ENCODE measurements at regions not wholly inside any gene's neighbourhood (a gene's known extent, or its start where the extent isn't known, plus 50 kb on each side); places are given as distances from the start of the nearest gene placed in this dataset.

DNA sequence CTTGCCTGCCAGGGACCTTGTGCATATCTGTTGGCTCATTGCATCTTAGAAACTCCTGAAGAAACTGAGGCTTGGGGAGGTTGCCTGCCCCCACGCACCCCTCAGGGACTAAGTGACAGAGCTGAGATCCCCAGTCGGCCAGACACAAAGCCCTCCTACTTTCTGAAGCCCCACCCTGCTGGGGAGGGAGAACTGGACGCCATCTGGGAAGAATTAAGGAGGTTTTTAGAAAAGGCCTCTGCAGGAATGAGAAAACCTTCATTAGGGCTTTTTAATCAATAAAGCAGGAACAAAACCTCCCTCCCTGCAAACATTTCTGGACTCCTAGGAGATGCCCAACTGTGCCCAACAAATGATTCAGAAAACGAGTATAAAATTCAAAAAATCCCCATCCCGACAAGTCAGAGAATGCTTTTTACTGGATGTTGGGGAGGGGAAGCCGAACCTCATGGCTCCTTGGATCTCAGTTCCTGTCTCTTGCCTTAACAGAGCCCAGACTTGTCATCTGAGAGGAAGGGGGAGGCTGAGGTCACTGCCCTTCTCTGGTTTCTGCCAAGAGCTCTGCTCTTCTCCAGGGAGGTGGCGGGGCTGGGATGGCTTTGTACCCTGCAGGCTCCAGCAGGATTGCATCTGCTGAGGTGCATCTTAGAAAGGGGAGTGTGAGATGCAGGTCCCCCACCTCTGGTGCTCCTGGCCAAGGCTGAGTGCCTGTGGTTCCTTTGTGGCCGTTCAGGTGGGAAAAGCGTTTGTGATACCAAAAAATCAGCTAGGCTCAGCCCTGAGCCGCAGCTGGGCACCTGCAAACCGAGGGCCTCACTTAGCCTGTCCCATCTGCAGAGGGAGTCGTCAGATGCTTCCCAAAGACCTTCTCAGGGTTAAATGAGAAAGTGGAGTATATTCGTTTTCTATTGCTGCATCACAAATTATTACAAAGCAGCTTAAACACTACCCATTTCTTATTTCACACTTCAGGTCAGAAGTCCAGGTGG, 142.4 kb downstream of the ZFP36L2 start:
- H3K9me3 ChIP-seq, result no peaks in the 10 kb centered on the region
- H3K27ac ChIP-seq, result no peak overlapping the region
- no peaks in the 10 kb centered on the region for H4K20me1 ChIP-seq
- H3K36me3 ChIP-seq, result no peaks in the 10 kb centered on the region; the same call in 1 of the 2 replicates
- H3K4me2 ChIP-seq, result peak overlapping the region; percentile 27
- no peak overlapping the region for H3K9ac ChIP-seq
- peaks cover 42% of the 10 kb centered on the region for H3K4me1 ChIP-seq
- no peaks in the 10 kb centered on the region for H3K27me3 ChIP-seq
- H3K4me3 ChIP-seq, result no peak overlapping the region
- TF ChIP-seq Cebpa-rat (IDR thresholded peaks at IDR 0.05), result no peak

DNA sequence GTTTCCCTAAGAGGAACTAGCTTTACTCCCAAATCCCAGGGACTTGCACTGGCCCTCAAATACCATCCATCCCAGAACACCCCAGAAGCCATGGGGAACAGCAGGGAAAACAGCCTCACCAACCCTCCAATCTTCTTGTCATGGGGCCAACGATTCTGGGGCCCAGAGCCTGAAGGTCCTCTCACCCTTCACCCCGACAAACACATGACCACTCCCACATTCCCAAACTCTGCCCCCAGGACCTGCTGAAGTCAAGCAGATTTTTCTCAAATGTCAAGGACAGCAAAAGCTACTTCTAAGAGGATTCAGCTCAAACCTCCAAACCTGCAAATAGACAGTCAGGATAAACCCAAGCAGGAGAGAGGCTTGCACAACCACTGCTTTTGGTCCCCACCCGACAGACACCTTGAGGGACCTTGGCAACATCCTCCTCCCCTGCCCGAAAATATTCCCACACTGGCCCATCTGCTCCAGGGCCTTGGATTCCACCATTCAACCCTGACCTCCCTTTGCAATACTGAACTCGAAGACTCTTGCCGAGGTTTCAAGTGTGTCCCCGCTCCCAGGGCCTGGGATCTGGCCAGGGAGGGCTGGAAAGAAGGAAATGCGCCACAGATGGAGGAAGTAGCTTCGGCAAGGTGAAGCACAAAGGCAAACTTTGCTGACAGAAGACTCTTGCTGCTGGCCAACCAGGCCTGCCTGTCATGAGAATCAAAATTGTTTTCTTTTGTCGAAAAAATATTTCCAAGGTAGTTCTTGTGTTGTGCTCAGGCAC, 143.3 kb downstream of the ZFP36L2 start:
- H3K27ac ChIP-seq, result no peak overlapping the region
- no peak overlapping the region for H3K4me3 ChIP-seq
- H3K27me3 ChIP-seq, result no peaks in the 10 kb centered on the region
- H4K20me1 ChIP-seq, result no peaks in the 10 kb centered on the region
- no peaks in the 10 kb centered on the region; the same call in 1 of the 2 replicates for H3K36me3 ChIP-seq
- peaks cover 42% of the 10 kb centered on the region for H3K4me1 ChIP-seq
- no peak for TF ChIP-seq Cebpa-rat (IDR thresholded peaks at IDR 0.05)
- H3K9me3 ChIP-seq, result no peaks in the 10 kb centered on the region
- H3K9ac ChIP-seq, result no peak overlapping the region
- H3K4me2 ChIP-seq, result peak overlapping the region; percentile 36; the same call in 1 of the 2 replicates

GRCh38 chr2:43082111-43082894, 144.1 kb downstream of the ZFP36L2 start:
- H3K9ac ChIP-seq, result no peak overlapping the region
- no peaks in the 10 kb centered on the region for H3K36me3 ChIP-seq
- H3K9me3 ChIP-seq, result no peaks in the 10 kb centered on the region
- no peak for TF ChIP-seq Cebpa-rat (IDR thresholded peaks at IDR 0.05)
- no peaks in the 10 kb centered on the region for H4K20me1 ChIP-seq
- H3K27ac ChIP-seq, result peak overlapping the region; percentile 13; the same call in 1 of the 2 replicates
- H3K4me2 ChIP-seq, result peak overlapping the region; percentile 36
- no peak overlapping the region for H3K4me3 ChIP-seq
- peaks cover 42% of the 10 kb centered on the region for H3K4me1 ChIP-seq
- no peaks in the 10 kb centered on the region for H3K27me3 ChIP-seq

DNA sequence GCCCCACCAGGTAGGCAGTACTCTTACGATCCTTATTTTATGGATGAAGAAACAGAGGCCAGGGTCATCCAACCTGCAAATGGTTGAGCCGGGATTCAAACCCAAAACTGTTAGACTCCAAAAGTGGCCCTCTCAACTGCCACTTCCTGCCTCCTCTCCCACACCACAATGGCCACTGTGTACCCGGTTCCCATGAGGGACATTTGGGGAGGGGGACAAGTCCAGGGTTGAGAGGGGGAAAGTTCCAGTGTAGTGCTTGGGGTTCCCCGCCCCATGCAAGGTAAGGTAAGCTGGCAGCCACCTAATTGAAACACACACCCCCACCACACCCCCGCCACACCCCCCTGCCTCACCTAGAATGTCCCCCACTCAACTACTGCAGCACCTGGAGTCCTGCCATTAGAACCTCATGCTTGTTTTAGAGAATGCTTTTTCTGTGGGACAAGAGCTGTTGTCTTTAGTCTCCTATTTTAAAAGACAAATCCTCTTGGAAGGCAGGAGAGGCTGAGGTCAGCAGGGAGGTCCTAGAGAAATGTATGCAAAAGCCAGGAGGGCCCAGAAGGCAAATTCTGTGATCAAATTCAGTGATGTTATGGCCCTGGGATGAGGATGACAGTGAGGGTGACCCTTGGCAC, 145.2 kb downstream of the ZFP36L2 start:
- H3K9ac ChIP-seq, result no peak overlapping the region
- TF ChIP-seq Cebpa-rat (IDR thresholded peaks at IDR 0.05), result no peak
- no peak overlapping the region for H3K4me2 ChIP-seq
- H3K36me3 ChIP-seq, result no peaks in the 10 kb centered on the region
- H3K27ac ChIP-seq, result no peak overlapping the region
- H3K4me1 ChIP-seq, result peaks cover 34% of the 10 kb centered on the region
- no peak overlapping the region for H3K4me3 ChIP-seq
- no peaks in the 10 kb centered on the region for H3K9me3 ChIP-seq
- H4K20me1 ChIP-seq, result no peaks in the 10 kb centered on the region
- H3K27me3 ChIP-seq, result no peaks in the 10 kb centered on the region

- Histone ChIP-seq H3K9me3 (no peaks in the 10 kb centered on the region), H3K27me3 (no peaks in the 10 kb centered on the region), H3K4me1 (peaks cover 29% of the 10 kb centered on the region), H3K4me3 (no peak overlapping the region), H3K4me2 (no peak overlapping the region), H4K20me1 (no peaks in the 10 kb centered on the region), H3K9ac (no peak overlapping the region), H3K36me3 (no peaks in the 10 kb centered on the region; the same call in 1 of the 2 replicates), H3K27ac (no peak overlapping the region)
- no peak for TF ChIP-seq Cebpa-rat (IDR thresholded peaks at IDR 0.05)
Measured at GRCh38 chr2:43080571-43081021, 145.8 kb downstream of the ZFP36L2 start.

GRCh38 chr2:43078781-43079755, 147.3 kb downstream of the ZFP36L2 start:
- Histone ChIP-seq H3K36me3 (no peaks in the 10 kb centered on the region; the same call in 1 of the 2 replicates), H3K4me2 (no peak overlapping the region), H4K20me1 (no peaks in the 10 kb centered on the region), H3K27ac (no peak overlapping the region), H3K4me1 (peaks cover 14% of the 10 kb centered on the region), H3K4me3 (no peak overlapping the region), H3K9ac (no peak overlapping the region), H3K27me3 (no peaks in the 10 kb centered on the region), H3K9me3 (no peaks in the 10 kb centered on the region)
- TF ChIP-seq Cebpa-rat (IDR thresholded peaks at IDR 0.05), result no peak

DNA sequence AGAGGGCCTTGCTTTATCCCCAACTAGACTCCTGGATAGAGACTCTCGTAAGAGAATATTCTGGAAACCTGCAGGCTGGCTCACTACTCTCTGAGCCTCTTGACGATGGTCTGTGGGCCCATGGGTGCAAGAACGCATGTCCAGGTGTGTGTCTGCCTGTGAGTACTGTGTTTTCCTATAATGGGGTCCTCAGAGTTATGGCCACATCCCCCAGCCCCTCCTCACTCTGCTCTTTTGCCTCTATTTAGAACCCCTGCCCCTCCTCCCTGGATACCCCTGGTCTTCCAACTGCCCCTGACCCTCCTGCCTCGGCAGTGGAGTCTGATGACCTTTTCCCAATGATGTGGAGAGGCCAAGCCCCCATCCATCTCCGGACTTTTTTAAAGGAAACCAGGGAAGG, 148.1 kb downstream of the ZFP36L2 start:
- H3K9ac ChIP-seq, result no peak overlapping the region
- no peaks in the 10 kb centered on the region for H3K27me3 ChIP-seq
- no peak for TF ChIP-seq Cebpa-rat (IDR thresholded peaks at IDR 0.05)
- H4K20me1 ChIP-seq, result no peaks in the 10 kb centered on the region
- no peak overlapping the region for H3K4me3 ChIP-seq
- H3K4me2 ChIP-seq, result no peak overlapping the region
- no peak overlapping the region for H3K27ac ChIP-seq
- no peaks in the 10 kb centered on the region; the same call in 1 of the 2 replicates for H3K36me3 ChIP-seq
- peaks cover 11% of the 10 kb centered on the region for H3K4me1 ChIP-seq
- H3K9me3 ChIP-seq, result no peaks in the 10 kb centered on the region

- H3K36me3 ChIP-seq, result no peaks in the 10 kb centered on the region; the same call in 1 of the 2 replicates
- H4K20me1 ChIP-seq, result no peaks in the 10 kb centered on the region
- TF ChIP-seq Cebpa-rat (IDR thresholded peaks at IDR 0.05), result no peak
- H3K27me3 ChIP-seq, result no peaks in the 10 kb centered on the region
- H3K4me2 ChIP-seq, result no peak overlapping the region
- no peaks in the 10 kb centered on the region for H3K9me3 ChIP-seq
- H3K27ac ChIP-seq, result no peak overlapping the region
- H3K4me1 ChIP-seq, result peaks cover 10% of the 10 kb centered on the region
- no peak overlapping the region for H3K9ac ChIP-seq
- no peak overlapping the region for H3K4me3 ChIP-seq
Measured at GRCh38 chr2:43077876-43078275, 148.5 kb downstream of the ZFP36L2 start.

All from BLaER1 (cell line).